GM12878 (cell line): ENCODE measurements at regions not wholly inside any gene's neighbourhood (a gene's known extent, or its start where the extent isn't known, plus 50 kb on each side); places are given as distances from the start of the nearest gene placed in this dataset.

Experiments
- ATAC-seq: fragments of 200-7000 bp; cut with Tn5 transposase; 3 replicates; pipeline ENCODE4 v1.9.1; 2020; ENCODE audit warnings: mild to moderate bottlenecking, moderate library complexity
- BruUV-seq: library from RNA; stranded (reverse); fragments of 400-500 nt; replicated peaks from 2 replicates; lab custom pipeline; 2021; lab: Mats Ljungman, UMichigan
- CTCF ChIA-PET: fragments of 300-600 bp; sonication (Branson Sonifier 250); formaldehyde crosslinking; extraction: SDS; loops from one replicate; lab custom pipeline; 2021; ENCODE audit warnings: inconsistent platforms; lab: Yijun Ruan, JAX
- POLR2A ChIA-PET: fragments of 350-600 bp; formaldehyde crosslinking; extraction: SDS; loops from one replicate; lab custom pipeline; 2021; ENCODE audit warnings: inconsistent platforms; lab: Charles Lee
- RAD21 ChIA-PET: fragments of 300-600 bp; sonication (Branson Sonifier 250); formaldehyde crosslinking; loops from one replicate; lab custom pipeline; 2023; ENCODE audit warnings: antibody characterized with exemption; ENCODE audit not compliant: unreplicated experiment; lab: Charles Lee
- SMC1A ChIA-PET: fragments of 300-600 bp; sonication (Branson Sonifier 250); formaldehyde crosslinking; loops from one replicate; lab custom pipeline; 2023; ENCODE audit not compliant: unreplicated experiment, uncharacterized antibody; lab: Charles Lee
- DNase-seq: peaks from one replicate; pipeline ENCODE4 v3.0.0-alpha.2; 2011; ENCODE audit warnings: low read depth, low spot score
- FAIRE-seq: peaks from 3 replicates; lab custom pipeline; 2011; peaks lifted over from hg19 to GRCh38; lab: Jason Lieb, UNC
- H2AFZ ChIP-seq: 2 replicates; pipeline ENCODE4 v1.6.0; 2011; ENCODE audit warnings: low read depth, low read length, control low read depth; ENCODE audit not compliant: control insufficient read depth
- H3K27ac ChIP-seq: 2 replicates; pipeline ENCODE4 v1.5.1; 2011; ENCODE audit warnings: control low read depth; ENCODE audit not compliant: control insufficient read depth, insufficient read depth
- H3K27me3 ChIP-seq, 2 experiments: replicated peaks in 1 of 2; 2 replicates each; pipeline versions ENCODE4 v1.6.0 to v1.6.1; 2011; ENCODE audit warnings: low read length in 1 of 2; ENCODE audit not compliant: control insufficient read depth in 2 of 2, insufficient read depth in 2 of 2
- H3K36me3 ChIP-seq, 2 experiments: 2 replicates each; pipeline ENCODE4 v1.5.1; 2011; ENCODE audit warnings: low read length in 1 of 2; ENCODE audit not compliant: control insufficient read depth in 2 of 2, insufficient read depth in 2 of 2
- H3K4me1 ChIP-seq: 2 replicates; pipeline ENCODE4 v1.6.1; 2011; ENCODE audit warnings: mild to moderate bottlenecking, low read length, moderate library complexity, mixed read lengths; ENCODE audit not compliant: control insufficient read depth, insufficient read depth
- H3K4me2 ChIP-seq: 2 replicates; pipeline ENCODE4 v1.6.0; 2011; ENCODE audit warnings: control low read depth; ENCODE audit not compliant: control insufficient read depth, insufficient read depth
- H3K4me3 ChIP-seq: fragments of 200-600 bp; sonication (generic); 2 replicates; pipeline ENCODE4 v1.5.1; 2016
- H3K79me2 ChIP-seq: 2 replicates; pipeline ENCODE4 v1.6.0; 2011; ENCODE audit warnings: low read length; ENCODE audit not compliant: control insufficient read depth, insufficient read depth
- H3K9ac ChIP-seq: 2 replicates; pipeline ENCODE4 v1.8.0; 2011; ENCODE audit warnings: low read length, control low read depth, mixed read lengths; ENCODE audit not compliant: control insufficient read depth, insufficient read depth
- H3K9me3 ChIP-seq: replicated peaks from 3 replicates; pipeline ENCODE4 v1.5.1; 2011; ENCODE audit warnings: mild to moderate bottlenecking, low read length; ENCODE audit not compliant: control insufficient read depth, insufficient read depth
- H4K20me1 ChIP-seq: 2 replicates; pipeline ENCODE4 v1.6.0; 2011; ENCODE audit not compliant: control insufficient read depth, insufficient read depth
- EGR1 ChIP-seq, 2 experiments: IDR thresholded peaks; 1 replicate in 1 of 2; 2 replicates in 1 of 2; pipeline ENCODE4 v1.6.1; 2011 to 2012; ENCODE audit warnings: low read depth in 2 of 2, low read length in 2 of 2, borderline replicate concordance in 1 of 2, mild to moderate bottlenecking in 1 of 2, moderate library complexity in 1 of 2
- HCFC1 ChIP-seq: fragments of 150-350 bp; IDR thresholded peaks from 2 replicates; pipeline ENCODE4 v1.6.1; 2014; ENCODE audit warnings: low read length
- KAT2A ChIP-seq: conservative IDR thresholded peaks from 2 replicates; pipeline ENCODE4 v1.6.1; 2011; ENCODE audit warnings: low read depth, low read length; ENCODE audit not compliant: control insufficient read depth
- RELA ChIP-seq: fragments of 450-650 bp; IDR thresholded peaks from 2 replicates; pipeline ENCODE4 v1.8.0; 2014; ENCODE audit warnings: borderline replicate concordance; ENCODE audit not compliant: partially characterized antibody
- SREBF1 ChIP-seq: IDR thresholded peaks from 2 replicates; pipeline ENCODE4 v1.6.1; 2012; ENCODE audit warnings: mild to moderate bottlenecking, low read length
- WGBS: methylation state at CpG from one replicate; pipeline ENCODE4 v1.1.6; 2016; ENCODE audit warnings: low lambda C conversion rate; ENCODE audit not compliant: insufficient replicate concordance, insufficient coverage; ENCODE audit errors: missing lambda C conversion rate; 5-methylcytosine and 5-hydroxymethylcytosine counted together
- in situ Hi-C: fragments of 300-500 bp; cut with MboI; formaldehyde crosslinking; loops from 9 replicates; pipeline ENCODE4 v1.14.3; 2018; ENCODE audit warnings: mixed read lengths
- intact Hi-C: fragments of 100-400 bp; cut with micrococcal nuclease; formaldehyde crosslinking; loops from one replicate; pipeline ENCODE4 v1.14.2; 2022; ENCODE audit not compliant: unreplicated experiment
- TF ChIP-seq, protein P1 (sequence below): fragments of 450-650 bp; IDR thresholded peaks from 2 replicates; pipeline ENCODE4 v1.6.1; 2016; ENCODE audit warnings: mild to moderate bottlenecking

DNA sequence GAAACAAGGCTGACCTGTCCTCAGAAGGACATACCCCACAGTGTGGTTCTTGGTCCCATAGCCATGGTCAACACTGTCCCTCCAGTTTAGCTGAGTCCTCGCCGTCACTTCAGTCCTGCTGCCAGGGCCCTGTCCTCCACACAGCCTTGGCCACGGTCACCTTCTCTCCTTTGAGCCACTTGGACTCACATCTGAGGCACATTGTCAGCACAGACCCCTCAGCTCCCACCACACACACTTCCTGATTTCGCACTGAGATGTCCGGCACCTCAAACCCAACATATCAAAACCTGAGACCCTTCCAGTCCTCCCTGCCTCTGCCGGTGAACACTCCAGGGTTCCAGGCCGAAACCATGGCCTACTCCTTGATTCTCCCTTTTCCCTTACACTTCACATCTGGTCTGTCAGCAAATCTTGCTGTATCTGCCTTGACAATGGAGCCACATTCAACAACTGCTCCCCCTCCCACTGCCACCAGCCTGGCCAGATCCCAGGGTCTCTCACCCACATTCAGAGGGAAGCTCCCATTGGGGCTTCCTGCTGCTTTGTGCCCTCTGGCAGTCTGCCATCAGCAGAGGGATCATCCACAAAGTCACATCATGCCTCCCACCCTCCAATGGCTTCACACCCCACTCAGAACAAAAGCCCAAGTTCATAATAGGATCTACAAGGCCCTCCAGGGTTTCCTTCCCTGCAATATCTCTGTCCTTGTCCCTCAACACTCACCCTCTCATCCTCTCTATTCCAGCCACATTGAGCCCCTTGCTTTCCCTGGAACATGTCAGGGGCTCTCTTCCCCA, 219.6 kb upstream of the SHH start:
- Histone ChIP-seq H3K27me3 (no peaks in the 10 kb centered on the region), H3K9ac (no peak overlapping the region), H3K9me3 (peaks cover 2% of the 10 kb centered on the region; the same call in 2 of the 3 replicates), H3K4me3 (no peak overlapping the region), H2AFZ (no peak overlapping the region), H4K20me1 (no peaks in the 10 kb centered on the region), H3K79me2 (no peaks in the 10 kb centered on the region), H3K36me3 (no peaks in the 10 kb centered on the region), H3K27ac (no peak overlapping the region), H3K4me1 (no peaks in the 10 kb centered on the region), H3K4me2 (no peak overlapping the region)
- POLR2A ChIA-PET, result no interaction called here
- no TSS peak for BruUV-seq
- WGBS, result 41% methylated on average over 7 of the region's 7 CpGs
- intact Hi-C loops, result no loop called here
- no peak for DNase-seq
- RAD21 ChIA-PET, result no interaction called here
- in situ Hi-C loops, result no loop called here
- no peak for TF ChIP-seq SREBF1
- no peak for TF ChIP-seq KAT2A
- TF ChIP-seq RELA, result no peak
- no peak for TF ChIP-seq EGR1 (IDR thresholded peaks at IDR 0.05; ENCODE audit: borderline replicate concordance in 1 of 2, low read depth in 2 of 2, low read length in 2 of 2)
- TF ChIP-seq HCFC1, result no peak
- TF ChIP-seq, protein P1, sequence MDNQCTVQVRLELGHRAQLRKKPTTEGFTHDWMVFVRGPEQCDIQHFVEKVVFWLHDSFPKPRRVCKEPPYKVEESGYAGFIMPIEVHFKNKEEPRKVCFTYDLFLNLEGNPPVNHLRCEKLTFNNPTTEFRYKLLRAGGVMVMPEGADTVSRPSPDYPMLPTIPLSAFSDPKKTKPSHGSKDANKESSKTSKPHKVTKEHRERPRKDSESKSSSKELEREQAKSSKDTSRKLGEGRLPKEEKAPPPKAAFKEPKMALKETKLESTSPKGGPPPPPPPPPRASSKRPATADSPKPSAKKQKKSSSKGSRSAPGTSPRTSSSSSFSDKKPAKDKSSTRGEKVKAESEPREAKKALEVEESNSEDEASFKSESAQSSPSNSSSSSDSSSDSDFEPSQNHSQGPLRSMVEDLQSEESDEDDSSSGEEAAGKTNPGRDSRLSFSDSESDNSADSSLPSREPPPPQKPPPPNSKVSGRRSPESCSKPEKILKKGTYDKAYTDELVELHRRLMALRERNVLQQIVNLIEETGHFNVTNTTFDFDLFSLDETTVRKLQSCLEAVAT, result no peak
- CTCF ChIA-PET, result no interaction called here
- SMC1A ChIA-PET, result no interaction called here
- no peak for ATAC-seq
- no peak for FAIRE-seq
